Right lobe of liver (tissue), 6 donors: ENCODE measurements at regions not wholly inside any gene's neighbourhood (a gene's known extent, or its start where the extent isn't known, plus 50 kb on each side); places are given as distances from the start of the nearest gene placed in this dataset.
"Not testable (repeated sequence)": the region's sequence is repeated elsewhere in the genome, so short reads cannot be mapped to it uniquely, and the experiment has no call there.

Experiments used
- ATAC-seq, 4 donors: fragments of 200-7000 bp; cut with Tn5 transposase; one replicate each; pipeline ENCODE4 v1.9.1; 2020; ENCODE audit warnings: mild to moderate bottlenecking in 4 of 4, moderate library complexity in 4 of 4
- DNase-seq, 3 donors: peaks; one replicate each; pipeline ENCODE4 v3.0.0-alpha.2; 2020
- H3K27ac ChIP-seq, 3 donors: fragments of 200-600 bp; one replicate each; pipeline ENCODE4 v1.8.0; 2022
- H3K27me3 ChIP-seq, 2 donors: fragments of 200-600 bp; one replicate each; pipeline ENCODE4 v1.8.0; 2022
- H3K36me3 ChIP-seq, 4 donors: fragments of 200-600 bp; sonication (generic) in 1 of 4; one replicate each; pipeline versions ENCODE4 v1.5.1 to v1.8.0; 2017 to 2022; ENCODE audit warnings: control low read depth in 1 of 4
- H3K4me1 ChIP-seq, 4 donors: fragments of 200-600 bp; sonication (generic) in 1 of 4; one replicate each; pipeline versions ENCODE4 v1.5.1 to v1.8.0; 2017 to 2022; ENCODE audit warnings: control low read depth in 1 of 4
- H3K4me3 ChIP-seq, 3 donors: fragments of 200-600 bp; one replicate each; pipeline ENCODE4 v1.8.0; 2022
- H3K9me3 ChIP-seq, 4 donors: fragments of 200-600 bp; sonication (generic) in 1 of 4; one replicate each; pipeline versions ENCODE4 v1.5.1 to v1.8.0; 2017 to 2022; ENCODE audit warnings: control low read depth in 1 of 4
- CTCF ChIP-seq, 4 donors: fragments of 200-600 bp in 3 of 4; fragments of 450-650 bp in 1 of 4; IDR thresholded peaks; one replicate each; pipeline versions ENCODE4 v1.5.1 to v1.8.0; 2016 to 2022; ENCODE audit warnings: antibody characterized with exemption in 4 of 4, mild to moderate bottlenecking in 2 of 4
- POLR2A ChIP-seq: fragments of 450-650 bp; IDR thresholded peaks from one replicate; pipeline ENCODE4 v1.6.1; 2017; ENCODE audit warnings: antibody characterized with exemption, mild to moderate bottlenecking
- WGBS: methylation state at CpG from one replicate; pipeline ENCODE4 v1.1.6; 2018; ENCODE audit warnings: low coverage, low lambda C conversion rate; ENCODE audit not compliant: insufficient coverage; ENCODE audit errors: missing lambda C conversion rate; 5-methylcytosine and 5-hydroxymethylcytosine counted together
- intact Hi-C, 2 donors: fragments of 100-400 bp; cut with DNase I; formaldehyde crosslinking; loops; one replicate each; pipeline versions ENCODE4 v1.11.2 to v1.14.1; 2022
- donor health status: DM: no; HTN: yes; CAD: no.
- donor health status: DM: no; HTN: no; CAD: no.
- donor health status: DM: no; HTN: no; CAD: no.
- donor health status: DM: no; HTN: yes; CAD: no.
- donor health status: DM: no; HTN: yes; CAD: no.

GRCh38 chr15:53022788-53023187 lies 232.7 kb upstream of the ONECUT1 start:
- Histone ChIP-seq H3K27ac (no peak overlapping the region), H3K36me3 (no peaks in the 10 kb centered on the region), H3K4me3 (no peak overlapping the region), H3K9me3 (no peaks in the 10 kb centered on the region), H3K27me3 (no peaks in the 10 kb centered on the region), H3K4me1 (no peaks in the 10 kb centered on the region)
- WGBS, result 76% methylated on average over 4 of the region's 4 CpGs
- ATAC-seq, result no peak
- DNase-seq, result no peak
- intact Hi-C loops, result no loop called here
- TF ChIP-seq CTCF (IDR thresholded peaks at IDR 0.05), result no peak
- no peak for TF ChIP-seq POLR2A

GRCh38 chr15:53013329-53013728 lies 223.2 kb upstream of the ONECUT1 start:
- WGBS, result 89% methylated on average over 1 of the region's 2 CpGs
- DNase-seq, result no peak
- no peak for ATAC-seq
- Histone ChIP-seq H3K4me1 (peaks cover 0 to 13% (median 6%) of the 10 kb centered on the region in 4 donors), H3K9me3 (no peaks in the 10 kb centered on the region), H3K27ac (no peak overlapping the region), H3K27me3 (no peaks in the 10 kb centered on the region), H3K36me3 (no peaks in the 10 kb centered on the region), H3K4me3 (no peak overlapping the region)
- TF ChIP-seq CTCF (IDR thresholded peaks at IDR 0.05) (no peak), POLR2A (no peak)
- intact Hi-C loops, result no loop called here

- DNase-seq, H3K9me3 ChIP-seq, H3K4me3 ChIP-seq, H3K27me3 ChIP-seq, H3K27ac ChIP-seq, intact Hi-C loops, H3K36me3 ChIP-seq: not testable (repeated sequence)
- 20% methylated on average over 2 of the region's 2 CpGs for WGBS
- peaks cover 0 to 13% (median 6%) of the 10 kb centered on the region in 4 donors for H3K4me1 ChIP-seq
- ATAC-seq, result peak in 1 of 4 donors; percentile 36
Measured at GRCh38 chr15:53011779-53012178, 221.6 kb upstream of the ONECUT1 start.

- no peak for ATAC-seq
- H3K27me3 ChIP-seq, result no peaks in the 10 kb centered on the region
- no peak for DNase-seq
- H3K9me3 ChIP-seq, result no peaks in the 10 kb centered on the region
- WGBS, result 63% methylated on average over 1 of the region's 1 CpG
- intact Hi-C loops, result no loop called here
- H3K36me3 ChIP-seq, result no peaks in the 10 kb centered on the region
- H3K27ac ChIP-seq, result no peak overlapping the region
- H3K4me1 ChIP-seq, result peaks cover 0 to 13% (median 6%) of the 10 kb centered on the region in 4 donors
- TF ChIP-seq CTCF (IDR thresholded peaks at IDR 0.05) (no peak), POLR2A (no peak)
- no peak overlapping the region for H3K4me3 ChIP-seq
Measured at GRCh38 chr15:53009093-53009492, 219.0 kb upstream of the ONECUT1 start.

- H3K36me3 ChIP-seq, result no peaks in the 10 kb centered on the region
- intact Hi-C loops, result no loop called here
- no peaks in the 10 kb centered on the region for H3K9me3 ChIP-seq
- H3K27me3 ChIP-seq, result no peaks in the 10 kb centered on the region
- no peak for TF ChIP-seq CTCF (IDR thresholded peaks at IDR 0.05)
- no peak for TF ChIP-seq POLR2A
- no peak overlapping the region for H3K27ac ChIP-seq
- DNase-seq, result no peak
- WGBS, result 69% methylated on average over 4 of the region's 4 CpGs
- no peaks in the 10 kb centered on the region for H3K4me1 ChIP-seq
- H3K4me3 ChIP-seq, result no peak overlapping the region
- no peak for ATAC-seq
Measured at GRCh38 chr15:53000409-53000808, 210.3 kb upstream of the ONECUT1 start.
